HG03442 (cell line): ENCODE measurements at regions not wholly inside any gene's neighbourhood (a gene's known extent, or its start where the extent isn't known, plus 50 kb on each side); places are given as distances from the start of the nearest gene placed in this dataset.

Experiments used
- ATAC-seq: cut with Tn5 transposase; IDR thresholded peaks from one replicate; pipeline ENCODE4 v1.9.1; 2021; ENCODE audit warnings: mild to moderate bottlenecking, moderate library complexity; ENCODE audit not compliant: unreplicated experiment

DNA sequence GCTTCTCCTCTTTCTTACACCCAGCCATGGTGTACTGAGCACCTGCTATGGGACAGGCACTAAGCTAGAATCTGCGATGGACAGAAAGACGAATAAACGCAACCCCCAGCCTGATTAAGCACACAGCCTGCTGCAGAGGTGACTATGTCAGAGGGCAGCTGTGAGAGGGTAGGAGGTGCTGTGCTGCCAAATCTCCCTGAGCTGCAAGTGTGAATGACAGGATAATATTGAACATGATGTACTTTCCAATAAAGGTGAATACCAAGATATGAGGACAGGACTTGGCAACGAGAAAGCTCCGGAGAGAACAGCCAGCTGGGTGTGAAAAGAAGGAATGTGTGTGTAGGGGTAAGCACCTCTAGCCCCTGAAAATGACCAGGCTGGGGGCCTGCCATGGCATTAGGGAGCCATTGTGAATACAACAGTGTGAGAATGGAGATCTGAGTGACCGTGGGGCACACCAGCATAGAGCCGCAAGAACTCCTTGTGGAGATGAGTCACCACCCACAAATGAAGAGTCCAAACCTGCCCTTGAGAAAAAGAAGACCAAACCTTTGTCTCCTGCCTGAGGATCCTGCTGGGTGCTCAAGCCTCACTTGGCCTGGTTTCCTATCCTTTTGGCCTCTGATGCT, 83.0 kb upstream of the ATF3 start:
- ATAC-seq: no peak

DNA sequence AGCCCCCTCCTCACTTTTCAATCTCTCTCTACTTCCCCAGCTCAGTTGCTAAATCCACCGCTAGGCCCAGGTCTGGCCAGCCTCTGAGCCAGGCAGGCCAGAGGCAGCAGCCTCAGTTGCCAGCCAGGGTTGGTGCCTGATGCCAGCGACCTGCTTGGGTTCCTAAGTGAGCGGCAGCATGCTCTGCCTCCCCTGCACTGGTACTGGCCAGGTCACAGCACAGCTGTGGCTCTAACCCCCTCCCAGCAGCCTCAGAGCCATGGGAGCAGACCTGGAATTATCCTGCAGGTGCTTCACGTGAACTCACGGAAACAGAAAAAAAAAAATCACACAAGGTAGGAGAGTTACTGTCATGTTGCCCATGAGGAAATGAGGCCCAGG, 82.5 kb upstream of the ATF3 start:
- no peak for ATAC-seq

DNA sequence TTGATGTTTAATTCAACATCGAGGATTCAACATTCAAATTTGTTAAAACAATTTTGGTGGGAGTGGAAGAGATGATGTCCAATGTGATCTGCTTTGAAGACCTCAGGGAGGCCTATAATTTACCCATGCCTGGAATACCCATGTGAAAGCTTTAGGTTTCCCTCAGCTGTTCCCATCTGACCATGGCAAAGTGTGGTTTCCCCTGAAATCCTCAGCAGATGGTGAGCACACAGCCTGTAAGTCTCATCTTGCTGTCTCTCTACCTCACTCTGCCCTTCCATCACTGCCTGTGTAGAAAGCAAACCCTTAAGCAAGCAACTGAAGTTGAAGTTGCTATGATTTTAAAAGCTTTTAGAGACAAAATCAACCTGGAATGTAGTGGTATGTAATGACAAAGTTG, 80.1 kb upstream of the ATF3 start:
- ATAC-seq: no peak

DNA sequence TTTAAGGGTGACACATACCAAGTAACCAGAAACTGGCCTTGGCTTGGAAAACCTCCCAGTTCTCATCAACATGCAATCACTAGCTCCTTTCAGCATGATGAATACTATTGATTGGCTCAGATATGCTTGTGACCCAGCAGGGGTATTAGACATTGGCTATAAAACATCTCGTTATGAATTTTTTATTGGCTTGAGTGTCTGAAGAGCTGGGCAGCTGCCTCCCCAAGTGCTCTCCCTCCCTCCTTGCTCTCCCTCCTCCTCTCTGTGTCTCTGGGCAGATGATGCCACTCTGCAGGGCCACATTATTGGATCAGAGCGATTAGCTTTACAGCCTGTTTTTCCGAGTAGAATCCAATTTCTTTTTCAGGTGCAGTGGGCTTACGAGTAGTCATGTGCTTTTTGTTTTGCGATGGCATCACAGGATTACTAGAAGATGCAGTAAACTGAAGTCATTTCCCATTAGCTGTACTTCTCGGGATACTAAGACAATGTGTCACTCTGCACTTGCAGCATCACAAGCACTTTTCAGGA, 79.3 kb upstream of the ATF3 start:
- no peak for ATAC-seq

DNA sequence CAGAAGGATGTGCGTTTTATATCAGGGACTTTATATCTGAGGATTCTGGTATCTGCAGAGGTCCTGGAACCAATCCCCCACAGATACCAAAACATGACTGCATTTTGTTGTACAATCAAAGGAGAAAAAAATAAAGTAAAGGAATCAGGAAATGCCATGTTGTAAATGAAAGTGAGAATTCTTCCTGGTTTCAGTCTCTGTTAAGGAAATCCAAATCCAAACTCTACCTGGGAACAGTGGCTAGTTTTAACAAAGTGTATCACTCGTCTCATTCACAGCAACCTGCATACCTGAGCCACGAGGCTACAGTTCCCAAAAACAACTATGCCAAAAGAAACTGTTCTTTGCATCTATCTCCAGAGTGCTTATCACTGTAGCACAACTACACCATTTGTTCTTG, 77.3 kb upstream of the ATF3 start:
- no peak for ATAC-seq

GRCh38 chr1:212531796-212532195, 76.8 kb upstream of the ATF3 start:
- ATAC-seq: no peak

DNA sequence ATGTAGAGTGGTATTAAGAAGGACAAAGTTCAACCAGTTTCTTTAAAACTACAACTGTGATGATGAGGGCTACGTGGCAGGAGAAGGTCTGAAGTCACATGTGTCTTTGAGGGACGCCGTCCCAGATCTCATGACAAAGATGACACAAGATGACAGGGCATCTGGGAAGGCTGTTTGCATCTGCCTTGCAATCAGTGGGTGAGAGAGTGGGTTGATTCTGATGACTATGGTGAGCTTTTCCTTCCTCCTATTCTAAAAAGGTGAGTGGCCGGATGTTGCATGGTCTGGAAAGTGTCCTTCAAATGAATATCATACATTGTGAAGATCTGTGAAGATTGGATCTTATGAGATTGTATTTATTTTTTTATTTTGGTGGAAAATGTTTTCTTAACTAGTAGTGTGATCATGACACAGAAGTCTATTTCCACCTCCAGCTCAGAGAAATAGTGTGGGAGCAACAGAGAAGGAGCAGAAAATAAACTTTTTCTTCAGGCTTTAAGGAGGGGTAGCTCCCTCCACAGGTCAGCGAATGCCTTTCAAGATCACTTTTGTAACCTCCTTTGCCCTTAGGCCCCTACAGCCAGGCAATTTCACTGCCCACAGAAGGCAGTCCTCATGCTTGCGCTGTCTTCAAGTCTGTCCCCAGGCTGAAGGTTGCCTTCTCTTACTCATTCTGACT, 76.0 kb upstream of the ATF3 start:
- ATAC-seq: no peak

DNA sequence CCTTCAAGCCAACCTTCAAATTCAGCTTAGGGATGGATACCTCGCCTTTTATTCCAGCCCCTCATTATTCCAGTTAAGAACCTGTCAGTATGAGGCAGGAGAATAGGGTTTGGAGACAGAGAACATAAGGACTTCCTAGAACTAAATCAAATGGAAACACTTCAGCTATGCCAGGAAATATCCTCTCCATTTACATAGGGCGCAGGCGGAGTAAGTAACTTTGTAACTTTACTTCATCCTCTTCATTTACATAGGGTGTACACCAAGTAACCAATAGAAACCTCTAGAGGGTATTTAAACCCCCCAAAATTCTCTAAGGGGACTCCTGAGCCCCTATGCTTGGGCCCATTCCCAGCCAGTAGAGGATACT, 75.4 kb upstream of the ATF3 start:
- no peak for ATAC-seq

DNA sequence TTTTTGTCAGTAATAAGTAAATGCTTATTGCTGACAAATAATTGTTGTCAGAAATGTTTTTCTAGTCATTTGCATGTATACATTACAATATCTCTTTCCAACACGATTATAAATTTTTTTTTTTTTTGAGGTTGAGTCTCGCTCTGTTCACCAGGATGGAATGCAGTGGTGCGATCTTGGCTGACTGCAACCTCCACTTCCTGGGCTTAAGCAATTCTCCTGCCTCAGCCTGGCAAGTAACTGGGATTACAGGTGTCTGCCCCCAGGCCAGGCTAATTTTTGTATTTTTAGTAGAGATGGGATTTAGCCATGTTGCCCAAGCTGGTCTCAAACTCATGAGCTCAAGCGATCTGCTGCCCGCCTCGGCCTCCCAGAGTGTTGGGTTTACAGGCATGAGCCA, 72.0 kb upstream of the ATF3 start:
- no peak for ATAC-seq

DNA sequence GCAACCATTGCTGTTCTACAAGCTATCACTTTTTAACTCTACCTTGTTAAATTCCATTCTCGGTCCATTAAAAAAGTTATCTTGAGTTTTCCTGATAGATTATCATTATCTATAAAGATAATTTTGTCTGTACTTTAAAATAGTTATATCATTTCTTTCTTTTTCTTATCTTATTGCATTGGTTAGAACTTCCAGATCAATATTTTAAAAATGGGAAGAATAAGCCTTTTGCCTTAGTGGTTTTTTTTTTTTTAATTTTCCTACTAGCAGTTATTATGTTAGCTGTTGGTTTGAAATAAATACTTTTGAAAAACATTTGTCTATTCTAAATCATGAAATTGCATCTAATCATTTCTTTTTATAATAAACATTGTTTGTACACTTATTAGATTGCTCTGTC, 71.0 kb upstream of the ATF3 start:
- no peak for ATAC-seq

DNA sequence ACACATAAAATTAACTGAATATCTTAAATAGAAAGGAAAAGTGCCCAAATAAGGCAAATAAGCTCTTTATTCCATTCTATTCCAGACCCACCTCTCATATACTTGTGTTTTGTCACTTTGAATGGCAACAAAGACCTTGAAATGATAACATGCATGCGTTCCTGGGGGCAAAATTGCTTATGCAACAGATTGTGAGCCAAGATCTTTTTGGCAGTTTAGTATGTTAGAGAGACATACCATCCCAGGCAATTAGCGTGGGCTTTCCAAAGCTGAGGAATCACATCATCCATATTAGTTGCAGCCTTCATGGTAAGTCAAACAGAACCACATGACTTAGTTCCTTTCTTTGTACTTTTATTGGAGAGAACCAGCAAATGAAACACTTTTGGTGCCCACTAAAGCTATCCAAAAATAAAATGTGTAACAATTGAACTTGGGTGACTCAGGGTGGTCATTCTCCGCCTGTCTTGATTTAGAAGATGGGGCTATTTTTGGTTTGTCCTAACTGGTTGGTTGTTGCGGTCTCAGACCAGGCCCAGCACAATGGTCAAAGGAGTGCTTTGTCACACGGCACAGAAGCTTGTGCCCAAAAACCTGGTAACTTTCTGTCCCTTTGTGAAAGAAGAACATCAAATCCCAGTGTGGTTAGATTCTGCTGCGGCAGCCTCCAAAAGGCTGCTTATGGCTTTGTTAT, 68.7 kb upstream of the ATF3 start:
- ATAC-seq: no peak

DNA sequence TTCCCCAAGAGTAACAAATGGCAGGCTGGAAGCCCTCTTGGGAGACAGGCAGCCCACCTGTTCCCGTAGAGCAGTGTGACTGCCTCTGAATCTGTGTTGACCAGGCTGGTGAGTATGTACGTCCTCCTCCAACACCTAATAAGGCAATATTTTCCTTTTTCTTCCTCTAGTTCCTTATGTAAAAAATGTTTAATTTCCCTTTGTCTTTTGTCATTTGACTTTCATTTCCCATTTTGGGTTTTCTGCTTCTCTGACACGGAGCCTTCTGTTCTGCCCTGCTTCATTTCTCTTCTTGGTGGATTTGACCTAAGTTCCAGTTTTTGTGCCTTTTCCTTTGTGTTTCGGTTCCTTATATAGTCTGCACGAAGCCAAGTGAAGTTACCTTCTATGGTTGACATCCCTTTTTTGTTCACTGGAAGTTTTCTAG, 65.8 kb upstream of the ATF3 start:
- no peak for ATAC-seq

- no peak for ATAC-seq
These were observed 64.5 kb upstream of the ATF3 start for GRCh38 chr1:212544110-212544509.

- no peak for ATAC-seq
These were observed 62.5 kb upstream of the ATF3 start for GRCh38 chr1:212545941-212546635.

DNA sequence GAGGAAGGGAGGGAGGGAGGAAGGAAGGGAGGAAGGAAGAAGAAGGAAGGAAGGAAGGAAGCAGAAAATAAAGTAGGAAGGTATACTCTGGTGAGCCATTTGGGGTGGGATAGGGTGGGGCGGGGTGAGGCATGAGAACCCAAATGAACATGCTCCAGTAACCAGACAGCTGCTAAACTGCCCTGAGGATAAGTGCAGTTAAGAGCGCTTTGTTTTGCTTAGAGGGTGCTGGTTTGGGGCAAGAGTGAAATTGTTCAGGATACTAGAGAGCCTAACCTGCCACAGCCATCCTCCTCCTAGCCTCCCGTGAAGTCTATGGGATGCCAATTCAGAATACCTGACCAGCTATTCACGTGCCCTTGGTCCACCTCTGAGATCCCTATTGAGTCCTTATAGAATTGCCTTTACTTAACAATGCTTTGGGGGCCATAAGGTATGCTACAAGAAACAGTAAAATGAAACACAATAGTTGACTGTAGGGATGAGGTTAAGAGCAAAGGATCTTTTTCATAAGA, 59.0 kb upstream of the ATF3 start:
- ATAC-seq: no peak

DNA sequence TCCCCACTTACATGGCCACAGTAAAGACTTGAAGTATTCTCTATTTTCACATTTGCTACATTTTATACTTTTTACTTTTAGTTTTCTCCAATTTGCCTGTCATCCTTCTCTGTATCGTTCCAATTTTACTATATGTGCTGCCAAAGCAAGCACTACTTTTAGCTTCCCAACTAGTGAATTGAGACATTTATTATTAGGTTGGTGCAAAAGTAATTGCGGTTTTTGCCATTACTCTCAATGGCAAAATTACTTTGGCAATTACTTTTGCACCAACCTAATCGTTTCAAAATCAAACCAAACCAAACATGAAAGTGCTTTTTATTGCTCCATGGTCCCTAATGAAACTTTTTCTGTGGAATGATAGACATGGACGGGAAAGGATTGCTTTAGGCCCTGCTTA, 56.6 kb upstream of the ATF3 start:
- ATAC-seq: no peak

DNA sequence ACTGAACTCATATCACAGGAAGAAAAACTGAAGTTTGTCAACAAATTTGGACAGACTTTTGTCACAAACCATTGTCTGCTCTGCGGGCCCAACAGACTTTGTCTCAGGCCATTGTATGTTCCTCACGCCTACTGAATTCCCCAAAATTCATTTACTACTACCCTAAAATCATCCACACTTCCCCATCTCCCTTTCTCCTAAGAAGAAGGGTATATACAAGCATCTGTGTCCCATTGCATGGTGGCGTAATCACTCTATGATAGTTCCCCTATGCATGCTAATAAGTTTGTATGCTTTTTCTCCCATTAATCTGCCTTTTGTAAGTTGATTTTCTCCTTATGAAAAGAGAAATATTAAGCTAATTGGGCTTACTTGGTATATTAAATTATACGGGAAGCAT, 54.9 kb upstream of the ATF3 start:
- ATAC-seq: no peak

- ATAC-seq: no peak
These were observed 54.2 kb upstream of the ATF3 start for GRCh38 chr1:212554401-212554800.

DNA sequence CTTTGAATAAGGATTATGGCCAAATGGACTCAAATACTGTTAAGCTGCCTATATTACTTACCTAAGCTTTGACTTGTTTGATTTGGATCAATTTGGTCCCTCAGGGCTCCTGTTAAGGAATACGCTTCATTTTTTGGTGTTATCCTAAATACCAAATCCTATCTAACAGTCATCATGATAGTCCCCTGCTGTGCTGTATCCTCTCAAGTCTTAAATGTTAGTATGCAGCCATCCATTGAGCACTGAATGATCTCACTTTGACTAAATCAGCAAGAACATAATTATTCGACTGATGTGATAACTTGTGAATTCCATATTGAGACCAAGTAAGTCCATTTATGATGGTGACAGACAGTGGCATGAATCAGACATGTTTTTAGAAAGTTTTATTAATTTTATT, 53.1 kb upstream of the ATF3 start:
- no peak for ATAC-seq

DNA sequence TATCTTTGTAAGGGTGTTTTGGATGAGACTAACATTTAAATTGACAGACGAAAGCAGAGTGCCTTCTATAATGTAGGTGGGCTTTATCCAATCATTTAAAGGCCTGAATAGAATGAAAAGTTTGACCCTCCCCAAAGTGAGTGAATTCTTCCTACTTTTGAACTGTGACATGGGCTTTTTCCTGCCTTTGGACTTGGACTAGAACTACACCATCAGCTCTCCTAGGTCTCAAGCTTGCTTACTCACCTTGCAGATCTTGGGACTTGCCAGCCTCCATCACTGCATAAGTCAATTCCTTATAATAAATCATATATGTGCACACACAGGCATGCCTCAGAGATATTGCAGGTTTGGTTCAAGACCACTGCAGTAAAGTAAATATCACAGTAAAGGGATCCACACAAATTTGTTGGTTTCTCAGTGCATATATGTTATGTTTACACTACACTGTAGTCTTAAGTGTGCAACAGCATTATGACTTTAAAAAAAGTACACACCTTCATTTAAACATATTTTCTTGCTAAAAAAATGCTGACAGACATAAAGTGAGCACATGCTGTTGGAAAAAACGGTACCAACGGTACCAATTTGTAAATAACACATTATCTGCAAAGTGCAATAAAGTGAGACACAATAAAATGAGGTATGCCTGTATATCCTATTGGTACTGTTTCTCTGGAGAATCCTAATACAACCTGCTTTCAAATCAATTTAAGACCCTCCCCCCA, 51.6 kb upstream of the ATF3 start:
- no peak for ATAC-seq
